Upper lobe of left lung (tissue), 4 donors: ENCODE measurements at regions not wholly inside any gene's neighbourhood (a gene's known extent, or its start where the extent isn't known, plus 50 kb on each side); places are given as distances from the start of the nearest gene placed in this dataset.

ENCODE experiments used
- EP300 ChIP-seq, 4 donors: sonication (generic); formaldehyde crosslinking; IDR thresholded peaks; one replicate each; pipeline ENCODE4 v1.5.1; 2017; ENCODE audit warnings: antibody characterized with exemption in 4 of 4, control low read depth in 2 of 4
- POLR2A ChIP-seq, 4 donors: fragments of 450-650 bp; IDR thresholded peaks; one replicate each; pipeline ENCODE4 v1.5.1; 2016 to 2017; ENCODE audit warnings: antibody characterized with exemption in 4 of 4, mild to moderate bottlenecking in 2 of 4
- POLR2AphosphoS5 ChIP-seq, 2 donors: sonication (generic); formaldehyde crosslinking; IDR thresholded peaks; one replicate each; pipeline ENCODE4 v1.5.1; 2017; ENCODE audit warnings: antibody characterized with exemption in 2 of 2
- TF ChIP-seq, protein P1 (sequence below), 6 experiments: fragments of 450-650 bp in 4 of 6; fragments of 200-600 bp in 2 of 6; sonication (generic) in 2 of 6; IDR thresholded peaks; one replicate each; pipeline ENCODE4 v1.5.1; 2016 to 2019; ENCODE audit warnings: antibody characterized with exemption in 6 of 6

DNA sequence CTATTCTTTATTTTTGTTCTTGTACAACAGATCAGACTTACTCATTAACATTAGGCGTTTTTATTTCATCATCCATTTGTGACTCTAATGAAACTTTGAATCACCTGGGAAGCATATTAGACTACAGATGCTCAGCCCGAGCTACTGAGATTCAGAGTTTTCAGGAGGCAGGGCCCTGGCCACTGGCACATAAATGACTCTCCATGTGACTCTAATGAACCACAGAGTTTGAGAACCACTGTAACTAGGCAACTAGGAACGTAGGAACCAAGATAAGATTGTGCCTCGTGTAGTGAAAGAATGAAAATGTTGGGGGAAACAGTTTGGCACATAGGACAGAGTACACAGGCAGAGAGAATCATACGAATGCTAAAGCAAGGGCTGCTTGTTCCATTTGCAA is 405.9 kb upstream of the BTBD3 start:
- TF ChIP-seq, protein P1, sequence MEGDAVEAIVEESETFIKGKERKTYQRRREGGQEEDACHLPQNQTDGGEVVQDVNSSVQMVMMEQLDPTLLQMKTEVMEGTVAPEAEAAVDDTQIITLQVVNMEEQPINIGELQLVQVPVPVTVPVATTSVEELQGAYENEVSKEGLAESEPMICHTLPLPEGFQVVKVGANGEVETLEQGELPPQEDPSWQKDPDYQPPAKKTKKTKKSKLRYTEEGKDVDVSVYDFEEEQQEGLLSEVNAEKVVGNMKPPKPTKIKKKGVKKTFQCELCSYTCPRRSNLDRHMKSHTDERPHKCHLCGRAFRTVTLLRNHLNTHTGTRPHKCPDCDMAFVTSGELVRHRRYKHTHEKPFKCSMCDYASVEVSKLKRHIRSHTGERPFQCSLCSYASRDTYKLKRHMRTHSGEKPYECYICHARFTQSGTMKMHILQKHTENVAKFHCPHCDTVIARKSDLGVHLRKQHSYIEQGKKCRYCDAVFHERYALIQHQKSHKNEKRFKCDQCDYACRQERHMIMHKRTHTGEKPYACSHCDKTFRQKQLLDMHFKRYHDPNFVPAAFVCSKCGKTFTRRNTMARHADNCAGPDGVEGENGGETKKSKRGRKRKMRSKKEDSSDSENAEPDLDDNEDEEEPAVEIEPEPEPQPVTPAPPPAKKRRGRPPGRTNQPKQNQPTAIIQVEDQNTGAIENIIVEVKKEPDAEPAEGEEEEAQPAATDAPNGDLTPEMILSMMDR (IDR thresholded peaks at IDR 0.05), result no peak
- TF ChIP-seq POLR2A (IDR thresholded peaks at IDR 0.05), result no peak
- TF ChIP-seq POLR2AphosphoS5 (IDR thresholded peaks at IDR 0.05), result no peak
- TF ChIP-seq EP300 (IDR thresholded peaks at IDR 0.05), result no peak
